ENCODE measurements at regions not wholly inside any gene's neighbourhood (a gene's known extent, or its start where the extent isn't known, plus 50 kb on each side); places are given as distances from the start of the nearest gene placed in this dataset.

DNA sequence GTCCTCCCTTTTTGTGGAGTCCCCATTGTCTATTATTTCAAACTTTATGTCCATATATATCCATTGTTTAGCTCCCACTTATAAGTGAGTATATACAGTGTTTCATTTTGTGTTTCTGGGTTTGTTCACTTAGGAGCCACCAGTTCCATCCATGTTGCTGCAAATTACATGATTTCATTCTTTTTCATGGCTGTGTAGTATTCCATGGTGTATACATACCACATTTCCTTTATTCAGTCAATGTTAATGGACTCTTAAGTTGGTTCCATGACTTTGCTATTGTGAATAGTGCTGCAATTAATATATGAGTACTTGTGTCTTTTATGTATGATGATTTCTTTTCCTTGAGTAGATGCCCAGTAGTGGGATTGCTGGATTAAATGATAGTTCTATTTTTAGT, 329.1 kb downstream of the AR start:
- H3K4me1 ChIP-seq (ENCODE audit: control insufficient read depth in 4 of 4, insufficient read depth in 4 of 4, low read length in 3 of 4) = no peaks in the 10 kb centered on the region
- TF ChIP-seq EGR1 (IDR thresholded peaks at IDR 0.05; ENCODE audit: low read depth in 2 of 2) = no peak
- no peak for TF ChIP-seq GABPA (IDR thresholded peaks at IDR 0.05 in 1 of 2, conservative IDR thresholded peaks at IDR 0.05 in 1 of 2)
- TF ChIP-seq, protein P1, sequence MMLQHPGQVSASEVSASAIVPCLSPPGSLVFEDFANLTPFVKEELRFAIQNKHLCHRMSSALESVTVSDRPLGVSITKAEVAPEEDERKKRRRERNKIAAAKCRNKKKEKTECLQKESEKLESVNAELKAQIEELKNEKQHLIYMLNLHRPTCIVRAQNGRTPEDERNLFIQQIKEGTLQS (IDR thresholded peaks at IDR 0.05) = no peak
- TF ChIP-seq HNF4G (IDR thresholded peaks at IDR 0.05) = no peak
- TF ChIP-seq, protein P2, sequence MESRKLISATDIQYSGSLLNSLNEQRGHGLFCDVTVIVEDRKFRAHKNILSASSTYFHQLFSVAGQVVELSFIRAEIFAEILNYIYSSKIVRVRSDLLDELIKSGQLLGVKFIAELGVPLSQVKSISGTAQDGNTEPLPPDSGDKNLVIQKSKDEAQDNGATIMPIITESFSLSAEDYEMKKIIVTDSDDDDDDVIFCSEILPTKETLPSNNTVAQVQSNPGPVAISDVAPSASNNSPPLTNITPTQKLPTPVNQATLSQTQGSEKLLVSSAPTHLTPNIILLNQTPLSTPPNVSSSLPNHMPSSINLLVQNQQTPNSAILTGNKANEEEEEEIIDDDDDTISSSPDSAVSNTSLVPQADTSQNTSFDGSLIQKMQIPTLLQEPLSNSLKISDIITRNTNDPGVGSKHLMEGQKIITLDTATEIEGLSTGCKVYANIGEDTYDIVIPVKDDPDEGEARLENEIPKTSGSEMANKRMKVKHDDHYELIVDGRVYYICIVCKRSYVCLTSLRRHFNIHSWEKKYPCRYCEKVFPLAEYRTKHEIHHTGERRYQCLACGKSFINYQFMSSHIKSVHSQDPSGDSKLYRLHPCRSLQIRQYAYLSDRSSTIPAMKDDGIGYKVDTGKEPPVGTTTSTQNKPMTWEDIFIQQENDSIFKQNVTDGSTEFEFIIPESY (IDR thresholded peaks at IDR 0.05) = no peak
- no peak for TF ChIP-seq RAD21 (IDR thresholded peaks at IDR 0.05)
- TF ChIP-seq, protein P3, sequence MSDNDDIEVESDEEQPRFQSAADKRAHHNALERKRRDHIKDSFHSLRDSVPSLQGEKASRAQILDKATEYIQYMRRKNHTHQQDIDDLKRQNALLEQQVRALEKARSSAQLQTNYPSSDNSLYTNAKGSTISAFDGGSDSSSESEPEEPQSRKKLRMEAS (IDR thresholded peaks at IDR 0.05) = no peak
- no peak for TF ChIP-seq TAF1 (conservative IDR thresholded peaks at IDR 0.05)
- TF ChIP-seq YY1 (IDR thresholded peaks at IDR 0.05) = no peak
- TF ChIP-seq, protein P4, sequence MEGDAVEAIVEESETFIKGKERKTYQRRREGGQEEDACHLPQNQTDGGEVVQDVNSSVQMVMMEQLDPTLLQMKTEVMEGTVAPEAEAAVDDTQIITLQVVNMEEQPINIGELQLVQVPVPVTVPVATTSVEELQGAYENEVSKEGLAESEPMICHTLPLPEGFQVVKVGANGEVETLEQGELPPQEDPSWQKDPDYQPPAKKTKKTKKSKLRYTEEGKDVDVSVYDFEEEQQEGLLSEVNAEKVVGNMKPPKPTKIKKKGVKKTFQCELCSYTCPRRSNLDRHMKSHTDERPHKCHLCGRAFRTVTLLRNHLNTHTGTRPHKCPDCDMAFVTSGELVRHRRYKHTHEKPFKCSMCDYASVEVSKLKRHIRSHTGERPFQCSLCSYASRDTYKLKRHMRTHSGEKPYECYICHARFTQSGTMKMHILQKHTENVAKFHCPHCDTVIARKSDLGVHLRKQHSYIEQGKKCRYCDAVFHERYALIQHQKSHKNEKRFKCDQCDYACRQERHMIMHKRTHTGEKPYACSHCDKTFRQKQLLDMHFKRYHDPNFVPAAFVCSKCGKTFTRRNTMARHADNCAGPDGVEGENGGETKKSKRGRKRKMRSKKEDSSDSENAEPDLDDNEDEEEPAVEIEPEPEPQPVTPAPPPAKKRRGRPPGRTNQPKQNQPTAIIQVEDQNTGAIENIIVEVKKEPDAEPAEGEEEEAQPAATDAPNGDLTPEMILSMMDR (IDR thresholded peaks at IDR 0.05; ENCODE audit: low read depth, low read length, missing input control) = no peak
- no peak for TF ChIP-seq FOXA1 (IDR thresholded peaks at IDR 0.05)
- no peak for TF ChIP-seq JUND (IDR thresholded peaks at IDR 0.05)
- TF ChIP-seq HNF4A (conservative IDR thresholded peaks at IDR 0.05) = no peak
- no peak for TF ChIP-seq RXRA (IDR thresholded peaks at IDR 0.05)
- TF ChIP-seq SP1 (IDR thresholded peaks at IDR 0.05) = no peak
- TF ChIP-seq, protein P5, sequence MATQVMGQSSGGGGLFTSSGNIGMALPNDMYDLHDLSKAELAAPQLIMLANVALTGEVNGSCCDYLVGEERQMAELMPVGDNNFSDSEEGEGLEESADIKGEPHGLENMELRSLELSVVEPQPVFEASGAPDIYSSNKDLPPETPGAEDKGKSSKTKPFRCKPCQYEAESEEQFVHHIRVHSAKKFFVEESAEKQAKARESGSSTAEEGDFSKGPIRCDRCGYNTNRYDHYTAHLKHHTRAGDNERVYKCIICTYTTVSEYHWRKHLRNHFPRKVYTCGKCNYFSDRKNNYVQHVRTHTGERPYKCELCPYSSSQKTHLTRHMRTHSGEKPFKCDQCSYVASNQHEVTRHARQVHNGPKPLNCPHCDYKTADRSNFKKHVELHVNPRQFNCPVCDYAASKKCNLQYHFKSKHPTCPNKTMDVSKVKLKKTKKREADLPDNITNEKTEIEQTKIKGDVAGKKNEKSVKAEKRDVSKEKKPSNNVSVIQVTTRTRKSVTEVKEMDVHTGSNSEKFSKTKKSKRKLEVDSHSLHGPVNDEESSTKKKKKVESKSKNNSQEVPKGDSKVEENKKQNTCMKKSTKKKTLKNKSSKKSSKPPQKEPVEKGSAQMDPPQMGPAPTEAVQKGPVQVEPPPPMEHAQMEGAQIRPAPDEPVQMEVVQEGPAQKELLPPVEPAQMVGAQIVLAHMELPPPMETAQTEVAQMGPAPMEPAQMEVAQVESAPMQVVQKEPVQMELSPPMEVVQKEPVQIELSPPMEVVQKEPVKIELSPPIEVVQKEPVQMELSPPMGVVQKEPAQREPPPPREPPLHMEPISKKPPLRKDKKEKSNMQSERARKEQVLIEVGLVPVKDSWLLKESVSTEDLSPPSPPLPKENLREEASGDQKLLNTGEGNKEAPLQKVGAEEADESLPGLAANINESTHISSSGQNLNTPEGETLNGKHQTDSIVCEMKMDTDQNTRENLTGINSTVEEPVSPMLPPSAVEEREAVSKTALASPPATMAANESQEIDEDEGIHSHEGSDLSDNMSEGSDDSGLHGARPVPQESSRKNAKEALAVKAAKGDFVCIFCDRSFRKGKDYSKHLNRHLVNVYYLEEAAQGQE (IDR thresholded peaks at IDR 0.05) = no peak
- no peak for TF ChIP-seq NR2F2 (IDR thresholded peaks at IDR 0.05)
- no peak for TF ChIP-seq FOXA2 (IDR thresholded peaks at IDR 0.05)

More for the DNA sequence above, 329.1 kb downstream of the AR start:
- no peak overlapping the region for H3K9ac ChIP-seq (ENCODE audit: low read depth in 1 of 2, low read length in 2 of 2)
- peaks cover 0 to 3% (median 0%) of the 10 kb centered on the region in 4 donors for H3K27me3 ChIP-seq (ENCODE audit: control insufficient read depth in 4 of 4, insufficient read depth in 4 of 4, low read length in 3 of 4)
- no peak overlapping the region for H3K4me3 ChIP-seq (ENCODE audit: low read depth in 1 of 3, low read length in 3 of 3)
- no peak overlapping the region for H3K27ac ChIP-seq (ENCODE audit: low read depth in 1 of 2, low read length in 2 of 2)
- no peak for DNase-seq (ENCODE audit: low spot score)
- no peaks in the 10 kb centered on the region for H3K36me3 ChIP-seq (ENCODE audit: control insufficient read depth in 4 of 4, insufficient read depth in 3 of 4, low read depth in 1 of 4, low read length in 3 of 4)
- no peaks in the 10 kb centered on the region for H3K9me3 ChIP-seq (ENCODE audit: control insufficient read depth in 4 of 4, low read length in 3 of 4)

Data from liver (tissue), 7 donors.